HUES6 (cell line): ENCODE measurements at regions not wholly inside any gene's neighbourhood (a gene's known extent, or its start where the extent isn't known, plus 50 kb on each side); places are given as distances from the start of the nearest gene placed in this dataset.

Experiments used
- H3K27ac ChIP-seq: 2 replicates; pipeline ENCODE4 v1.7.0; 2013; ENCODE audit warnings: low read depth, mild to moderate bottlenecking, low read length, inconsistent platforms
- H3K27me3 ChIP-seq: 2 replicates; pipeline ENCODE4 v1.6.1; 2013; ENCODE audit warnings: low read length; ENCODE audit not compliant: control insufficient read depth, insufficient read depth
- H3K36me3 ChIP-seq: 2 replicates; pipeline ENCODE4 v1.6.1; 2013; ENCODE audit warnings: low read length; ENCODE audit not compliant: control insufficient read depth, insufficient read depth
- H3K4me1 ChIP-seq: 2 replicates; pipeline ENCODE4 v1.6.1; 2013; ENCODE audit warnings: low read length; ENCODE audit not compliant: control insufficient read depth, insufficient read depth
- H3K4me3 ChIP-seq: 2 replicates; pipeline ENCODE4 v1.5.1; 2013; ENCODE audit warnings: low read depth, low read length
- H3K9ac ChIP-seq: one replicate; pipeline ENCODE4 v1.6.1; 2013; ENCODE audit warnings: mild to moderate bottlenecking, low read length
- H3K9me3 ChIP-seq: 2 replicates; pipeline ENCODE4 v1.6.1; 2013; ENCODE audit warnings: low read depth, low read length; ENCODE audit not compliant: control insufficient read depth, insufficient read depth

DNA sequence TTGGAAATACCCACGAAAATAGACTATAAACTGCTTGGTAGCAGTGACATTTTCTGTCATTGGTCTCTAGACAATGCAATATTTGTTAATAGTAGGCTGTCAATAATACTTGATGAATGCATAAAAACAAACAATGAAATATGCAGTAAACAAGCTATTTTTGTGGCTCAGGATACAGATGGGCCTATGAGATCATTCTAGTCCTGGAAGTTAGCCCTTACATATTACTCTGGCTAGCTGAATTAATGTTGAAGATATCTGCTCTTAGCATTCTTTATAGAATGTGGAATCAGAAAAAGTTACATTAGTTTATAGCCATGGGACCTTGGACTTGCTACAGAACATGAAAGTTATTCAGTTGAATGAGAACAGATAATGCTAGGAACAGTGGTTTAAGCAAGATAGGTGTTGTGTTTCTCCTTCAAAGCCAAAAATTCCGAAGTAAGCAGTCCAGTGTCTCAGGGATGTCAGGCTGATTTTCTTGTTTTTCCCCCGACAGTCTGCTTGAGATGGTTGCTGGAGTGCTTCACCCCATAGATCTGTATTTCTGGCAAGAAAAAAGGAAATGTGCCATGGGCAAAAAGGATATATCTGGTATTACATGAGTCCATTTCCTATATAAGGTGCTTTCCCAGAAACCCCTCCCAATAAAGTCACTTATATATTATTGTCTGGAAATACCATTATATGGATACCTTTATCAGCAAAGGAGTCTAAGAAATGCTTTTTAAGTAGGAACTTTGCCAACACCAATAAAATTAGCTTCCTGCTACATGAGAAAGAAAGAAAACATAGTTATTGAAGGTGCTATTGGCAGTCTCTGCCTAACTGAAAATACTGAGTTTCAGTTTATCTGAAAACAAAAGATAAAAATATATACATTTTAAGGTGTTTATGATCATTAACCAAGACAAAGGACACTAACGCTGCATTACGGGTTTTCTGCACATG is 619.4 kb upstream of the ATP2B1 start:
- H3K27ac ChIP-seq = no peak overlapping the region
- no peaks in the 10 kb centered on the region for H3K36me3 ChIP-seq
- H3K4me1 ChIP-seq = no peaks in the 10 kb centered on the region
- H3K27me3 ChIP-seq = no peaks in the 10 kb centered on the region
- no peaks in the 10 kb centered on the region for H3K9me3 ChIP-seq
- no peak overlapping the region for H3K4me3 ChIP-seq
- H3K9ac ChIP-seq = no peak overlapping the region

DNA sequence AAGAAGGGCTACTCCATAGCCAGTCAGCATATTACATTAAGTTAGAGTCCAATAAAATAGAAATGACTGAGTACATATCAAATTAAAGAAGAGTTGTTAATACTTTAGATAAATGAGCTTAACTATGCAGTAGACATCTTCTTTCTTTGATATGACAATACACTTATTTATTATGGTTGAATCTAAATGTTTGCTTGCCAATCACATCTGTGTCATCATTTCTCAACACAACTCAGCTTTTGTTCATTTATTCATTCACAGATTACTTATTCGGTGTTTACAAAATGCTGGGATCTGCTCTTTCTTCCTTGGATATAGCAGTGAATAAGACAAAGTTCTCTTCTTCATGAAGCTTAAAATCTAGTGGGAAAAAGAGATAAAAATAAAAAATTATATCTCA is 614.6 kb upstream of the ATP2B1 start:
- Histone ChIP-seq H3K36me3 (no peaks in the 10 kb centered on the region), H3K27me3 (no peaks in the 10 kb centered on the region), H3K4me1 (no peaks in the 10 kb centered on the region; the same call in 1 of the 2 replicates), H3K9me3 (0 out of 2 replicates have a peak, but pooled peaks cover 8% of the 10 kb centered on the region), H3K27ac (no peak overlapping the region), H3K4me3 (no peak overlapping the region), H3K9ac (no peak overlapping the region)

DNA sequence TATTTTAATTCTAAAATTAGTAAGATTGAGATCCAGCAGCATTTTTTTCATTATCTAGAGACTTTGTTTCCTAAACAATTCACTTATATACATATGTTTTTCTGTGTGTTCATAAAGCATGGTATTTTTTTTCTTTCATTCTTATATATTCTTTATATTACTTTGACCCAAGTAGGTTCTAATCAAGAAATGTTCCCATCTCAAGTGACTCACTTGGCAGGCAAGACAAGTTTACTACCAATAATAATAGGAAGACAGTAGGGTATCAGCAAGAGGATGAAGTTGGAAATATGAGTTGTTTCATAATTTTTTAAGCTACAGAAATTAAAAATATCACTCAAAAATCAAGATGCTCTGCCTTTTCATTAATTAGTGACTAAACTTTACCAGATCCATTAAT is 613.4 kb upstream of the ATP2B1 start:
- Histone ChIP-seq H3K27me3 (no peaks in the 10 kb centered on the region), H3K9me3 (0 out of 2 replicates have a peak, but pooled peaks cover 8% of the 10 kb centered on the region), H3K9ac (no peak overlapping the region), H3K27ac (no peak overlapping the region), H3K36me3 (no peaks in the 10 kb centered on the region), H3K4me1 (no peaks in the 10 kb centered on the region; the same call in 1 of the 2 replicates), H3K4me3 (no peak overlapping the region)

DNA sequence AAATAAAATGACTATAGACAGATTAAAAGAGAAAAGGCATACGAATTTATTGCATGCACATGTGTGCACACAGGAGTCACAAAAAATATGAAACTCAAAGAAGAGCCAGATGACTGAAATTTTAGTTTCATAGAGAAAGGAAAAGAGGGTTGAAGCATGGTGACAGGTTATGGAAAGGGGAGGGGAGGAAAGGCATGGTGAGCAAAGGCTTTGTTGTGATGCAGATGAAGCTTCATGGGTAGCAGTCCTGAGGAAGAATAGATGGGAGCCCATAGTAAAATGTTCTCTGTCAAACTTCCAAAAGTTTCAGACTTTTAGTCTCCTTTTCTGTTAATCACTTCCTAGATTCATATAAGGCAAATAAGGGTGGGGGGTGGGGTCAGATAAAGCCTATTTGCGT is 612.7 kb upstream of the ATP2B1 start:
- H3K36me3 ChIP-seq = no peaks in the 10 kb centered on the region

DNA sequence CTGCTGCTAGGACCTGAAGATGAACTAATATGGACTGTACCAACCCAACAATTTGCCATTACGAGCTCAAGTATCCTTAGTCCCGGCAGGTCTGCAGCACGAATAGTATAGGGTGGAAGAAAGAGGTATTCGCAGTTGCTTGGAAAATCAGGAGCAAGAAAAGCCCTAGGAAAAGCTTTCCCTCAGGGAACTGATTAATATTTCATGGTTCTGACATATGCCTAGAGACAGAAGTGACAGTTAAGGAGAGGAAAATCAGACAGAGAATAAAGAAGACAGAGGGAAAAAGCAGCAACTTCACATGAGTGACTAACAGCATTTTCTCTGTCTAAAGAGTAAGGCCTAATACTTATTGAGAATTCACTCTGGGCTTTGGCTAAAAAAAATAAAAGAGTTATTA is 602.9 kb upstream of the ATP2B1 start:
- H3K27ac ChIP-seq = no peak overlapping the region
- H3K4me3 ChIP-seq = no peak overlapping the region
- no peaks in the 10 kb centered on the region for H3K9me3 ChIP-seq
- H3K9ac ChIP-seq = no peak overlapping the region
- no peaks in the 10 kb centered on the region for H3K4me1 ChIP-seq
- no peaks in the 10 kb centered on the region for H3K36me3 ChIP-seq
- H3K27me3 ChIP-seq = no peaks in the 10 kb centered on the region

More for the DNA sequence above, 612.7 kb upstream of the ATP2B1 start:
- Histone ChIP-seq H3K27me3 (no peaks in the 10 kb centered on the region), H3K9ac (no peak overlapping the region), H3K9me3 (0 out of 2 replicates have a peak, but pooled peaks cover 8% of the 10 kb centered on the region), H3K4me3 (no peak overlapping the region), H3K27ac (no peak overlapping the region), H3K4me1 (no peaks in the 10 kb centered on the region; the same call in 1 of the 2 replicates)

DNA sequence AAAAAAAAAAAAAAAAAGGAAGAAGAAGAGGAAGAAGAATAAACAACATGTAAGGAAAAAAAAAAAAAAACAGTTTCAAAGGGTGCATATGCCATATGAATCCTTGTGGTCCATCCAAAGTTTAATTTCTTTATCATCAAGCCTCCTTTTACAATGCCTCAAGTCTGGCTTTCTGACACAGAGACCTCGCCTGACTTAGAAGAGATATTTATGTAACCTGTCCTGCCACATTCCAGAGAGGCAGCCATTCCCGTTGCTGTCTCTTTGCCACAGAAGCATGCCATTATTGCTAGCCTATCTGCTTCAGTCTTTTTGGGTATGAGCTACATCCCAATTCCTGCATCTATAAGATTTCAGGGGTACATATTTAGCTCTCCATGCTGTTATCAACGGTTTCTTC is 596.7 kb upstream of the ATP2B1 start:
- H3K27ac ChIP-seq = no peak overlapping the region
- H3K36me3 ChIP-seq = no peaks in the 10 kb centered on the region
- no peaks in the 10 kb centered on the region for H3K9me3 ChIP-seq

DNA sequence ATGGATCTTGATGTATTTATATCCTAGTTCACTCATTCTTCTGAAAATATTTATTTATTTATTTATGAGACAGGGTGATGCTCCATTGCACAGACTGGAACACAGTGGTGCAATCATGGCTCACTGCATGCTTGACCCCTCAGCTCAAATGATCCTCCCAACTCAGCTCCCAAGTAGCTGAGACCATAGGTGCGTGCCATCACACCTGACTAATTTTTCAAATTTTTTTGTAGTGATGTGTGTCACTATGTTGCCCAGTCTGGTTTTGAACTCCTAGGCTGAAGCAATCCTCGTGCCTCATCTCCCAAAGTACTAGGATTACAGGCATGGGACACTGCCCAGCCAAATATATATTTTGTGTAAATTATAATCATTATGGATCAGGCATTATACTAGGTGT is 595.6 kb upstream of the ATP2B1 start:
- H3K27ac ChIP-seq = no peak overlapping the region
- H3K9me3 ChIP-seq = no peaks in the 10 kb centered on the region
- no peaks in the 10 kb centered on the region for H3K4me1 ChIP-seq
- H3K4me3 ChIP-seq = no peak overlapping the region
- H3K36me3 ChIP-seq = no peaks in the 10 kb centered on the region
- no peaks in the 10 kb centered on the region for H3K27me3 ChIP-seq
- H3K9ac ChIP-seq = no peak overlapping the region

More for the DNA sequence above, 596.7 kb upstream of the ATP2B1 start:
- H3K4me3 ChIP-seq = no peak overlapping the region
- H3K4me1 ChIP-seq = no peaks in the 10 kb centered on the region
- H3K27me3 ChIP-seq = no peaks in the 10 kb centered on the region
- H3K9ac ChIP-seq = no peak overlapping the region

DNA sequence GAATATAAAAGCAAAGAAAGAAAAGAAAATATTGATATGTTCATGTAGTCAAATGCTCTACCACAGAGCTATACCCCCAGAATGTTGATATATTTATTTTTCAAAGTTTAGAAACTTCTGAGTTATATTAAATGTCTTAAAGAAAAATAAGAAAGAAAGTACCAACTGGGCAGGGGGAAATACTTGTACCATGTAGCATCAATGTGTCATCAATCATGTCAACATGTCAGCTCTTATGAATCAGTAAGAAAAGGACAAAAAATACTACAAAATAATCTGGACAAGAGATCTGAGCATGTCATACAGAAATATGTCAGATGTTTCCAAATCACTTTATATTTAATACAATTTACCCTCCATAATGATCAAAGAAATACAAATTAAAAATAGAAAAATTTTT is 595.1 kb upstream of the ATP2B1 start:
- no peaks in the 10 kb centered on the region for H3K4me1 ChIP-seq
- no peaks in the 10 kb centered on the region for H3K9me3 ChIP-seq
- no peak overlapping the region for H3K4me3 ChIP-seq

DNA sequence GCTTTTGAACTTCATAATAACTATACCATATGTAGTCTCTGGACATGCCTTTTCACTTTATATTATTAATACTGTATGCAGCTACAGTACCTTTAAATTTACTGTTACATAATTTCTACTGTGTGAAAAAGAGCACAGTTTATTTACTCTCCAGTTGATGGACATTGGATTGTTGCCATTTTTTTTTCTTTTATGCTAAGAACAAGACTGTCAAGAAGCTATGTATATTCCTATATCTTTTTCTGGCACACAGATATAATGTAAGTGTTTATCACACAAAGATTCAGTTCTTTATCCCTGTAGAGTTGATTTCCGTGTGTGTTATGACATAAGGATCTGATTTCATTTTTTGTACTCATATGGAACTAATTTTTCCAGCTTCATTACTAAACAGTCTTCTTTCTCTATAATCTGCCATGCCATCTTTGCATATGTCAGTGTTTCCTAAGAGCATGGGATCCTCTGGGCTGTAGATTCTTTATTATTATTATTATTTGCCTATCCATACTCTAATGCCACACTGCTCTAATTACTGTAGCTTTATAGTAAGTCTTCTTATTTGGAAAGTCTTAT is 593.0 kb upstream of the ATP2B1 start:
- no peak overlapping the region for H3K4me3 ChIP-seq
- no peaks in the 10 kb centered on the region for H3K27me3 ChIP-seq
- no peak overlapping the region for H3K9ac ChIP-seq
- no peaks in the 10 kb centered on the region for H3K4me1 ChIP-seq
- H3K27ac ChIP-seq = no peak overlapping the region
- H3K36me3 ChIP-seq = no peaks in the 10 kb centered on the region
- H3K9me3 ChIP-seq = no peaks in the 10 kb centered on the region

More for the DNA sequence above, 595.1 kb upstream of the ATP2B1 start:
- no peaks in the 10 kb centered on the region for H3K36me3 ChIP-seq
- no peaks in the 10 kb centered on the region for H3K27me3 ChIP-seq
- no peak overlapping the region for H3K27ac ChIP-seq
- H3K9ac ChIP-seq = no peak overlapping the region

DNA sequence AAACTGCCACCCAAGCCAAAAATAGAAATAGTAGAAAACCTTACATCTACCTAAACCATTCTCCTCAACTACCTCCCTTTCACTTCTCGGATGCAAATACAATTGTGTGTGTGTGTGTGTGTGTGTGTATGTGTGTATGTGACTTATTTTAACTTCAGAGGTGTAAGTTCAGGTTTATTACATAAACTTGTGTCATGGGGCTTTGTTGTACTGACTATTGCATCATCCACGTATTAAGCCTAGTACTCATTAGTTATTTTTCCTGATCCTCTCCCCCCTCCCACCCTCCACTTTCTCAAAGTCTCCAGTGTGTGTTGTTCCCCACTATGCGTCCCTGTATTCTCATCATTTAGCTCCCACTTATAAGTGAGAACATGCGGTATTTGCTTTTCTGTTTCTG is 592.5 kb upstream of the ATP2B1 start:
- Histone ChIP-seq H3K27me3 (no peaks in the 10 kb centered on the region), H3K9ac (no peak overlapping the region), H3K36me3 (no peaks in the 10 kb centered on the region), H3K27ac (no peak overlapping the region), H3K4me3 (no peak overlapping the region), H3K4me1 (no peaks in the 10 kb centered on the region), H3K9me3 (no peaks in the 10 kb centered on the region)

DNA sequence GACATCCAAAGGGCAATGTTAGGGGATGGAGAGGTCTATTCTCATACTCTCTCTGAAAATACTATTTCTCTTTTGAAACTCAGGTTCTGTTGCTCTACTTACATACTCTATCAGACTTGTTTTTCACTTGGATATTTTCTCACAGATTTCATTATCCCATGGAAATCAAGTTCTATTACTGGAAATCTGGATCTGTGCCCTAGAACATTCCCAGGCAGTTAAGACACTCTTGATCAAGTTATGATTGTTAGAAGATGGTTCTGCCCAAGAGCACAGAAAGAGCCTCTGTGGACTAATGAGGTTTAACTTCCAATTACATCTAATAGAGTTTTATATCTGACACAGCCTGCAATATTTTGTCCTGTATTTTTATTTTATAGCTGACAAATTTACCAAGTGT is 591.0 kb upstream of the ATP2B1 start:
- H3K9ac ChIP-seq = no peak overlapping the region

More for the DNA sequence above, 591.0 kb upstream of the ATP2B1 start:
- H3K9me3 ChIP-seq = no peaks in the 10 kb centered on the region
- H3K27ac ChIP-seq = no peak overlapping the region
- no peaks in the 10 kb centered on the region for H3K36me3 ChIP-seq
- no peak overlapping the region for H3K4me3 ChIP-seq
- H3K27me3 ChIP-seq = no peaks in the 10 kb centered on the region
- H3K4me1 ChIP-seq = no peaks in the 10 kb centered on the region
